SK-N-SH (cell line): ENCODE measurements at regions not wholly inside any gene's neighbourhood (a gene's known extent, or its start where the extent isn't known, plus 50 kb on each side); places are given as distances from the start of the nearest gene placed in this dataset.

Source experiments
- CTCF ChIA-PET: fragments of 300-600, 350-600 bp; formaldehyde crosslinking; extraction: SDS; loops from one replicate; lab custom pipeline; 2021; lab: Yijun Ruan, JAX
- POLR2A ChIA-PET: fragments of 350-600 bp; sonication (Branson Sonifier 250); formaldehyde crosslinking; extraction: SDS; loops from one replicate; lab custom pipeline; 2020; ENCODE audit warnings: antibody characterized with exemption, inconsistent platforms; lab: Yijun Ruan, JAX
- DNase-seq: peaks from one replicate; pipeline ENCODE4 v3.0.0; 2012
- H2AFZ ChIP-seq: fragments of 200-600 bp; sonication (generic); 2 replicates; pipeline ENCODE4 v1.8.1; 2016; ENCODE audit warnings: antibody characterized with exemption, mild to moderate bottlenecking, low read depth
- H3F3A ChIP-seq: fragments of 200-600 bp; sonication (generic); replicated peaks from 2 replicates; pipeline ENCODE3; 2016; ENCODE audit warnings: antibody characterized with exemption, mild to moderate bottlenecking; ENCODE audit not compliant: insufficient read depth
- H3K27ac ChIP-seq, 2 experiments: fragments of 200-500 bp in 1 of 2; fragments of 200-600 bp in 1 of 2; sonication (Bioruptor generic) in 1 of 2; sonication (generic), shearing (Covaris generic) in 1 of 2; 2 replicates each; pipeline versions ENCODE4 v1.5.1 to v1.6.1; 2014 to 2016; ENCODE audit warnings: low read depth in 2 of 2, inconsistent platforms in 1 of 2, low read length in 1 of 2, mild to moderate bottlenecking in 1 of 2, mixed read lengths in 1 of 2
- H3K27me3 ChIP-seq: fragments of 200-600 bp; sonication (generic), shearing (Covaris generic); 2 replicates; pipeline ENCODE4 v1.6.1; 2016; ENCODE audit warnings: mixed run types; ENCODE audit not compliant: insufficient read depth
- H3K36me3 ChIP-seq, 2 experiments: fragments of 200-500 bp in 1 of 2; fragments of 200-600 bp in 1 of 2; sonication (Bioruptor generic) in 1 of 2; sonication (generic) in 1 of 2; replicated peaks in 1 of 2; 2 replicates each; pipeline versions ENCODE3 to v1.5.1; 2014 to 2016; ENCODE audit warnings: low read length in 1 of 2, mild to moderate bottlenecking in 1 of 2; ENCODE audit not compliant: insufficient read depth in 2 of 2, control insufficient read depth in 1 of 2
- H3K4me1 ChIP-seq, 2 experiments: fragments of 200-500 bp in 1 of 2; fragments of 200-600 bp in 1 of 2; sonication (Bioruptor generic) in 1 of 2; sonication (generic), shearing (Covaris generic) in 1 of 2; 2 replicates each; pipeline versions ENCODE4 v1.5.1 to v1.6.1; 2014 to 2016; ENCODE audit warnings: low read depth in 1 of 2, low read length in 1 of 2, mixed run types in 1 of 2; ENCODE audit not compliant: insufficient read depth in 2 of 2, control insufficient read depth in 1 of 2
- H3K4me2 ChIP-seq: fragments of 200-600 bp; sonication (generic), shearing (Covaris generic); 2 replicates; pipeline ENCODE4 v1.6.1; 2017; ENCODE audit warnings: mixed run types
- H3K4me3 ChIP-seq, 2 experiments: fragments of 200-500 bp in 1 of 2; fragments of 200-600 bp in 1 of 2; sonication (Bioruptor generic) in 1 of 2; sonication (generic), shearing (Covaris generic) in 1 of 2; 2 replicates each; pipeline versions ENCODE4 v1.5.1 to v1.8.1; 2014 to 2016; ENCODE audit warnings: low read depth in 2 of 2, inconsistent platforms in 1 of 2, low read length in 1 of 2, mild to moderate bottlenecking in 1 of 2, mixed read lengths in 1 of 2, moderate library complexity in 1 of 2
- H3K79me2 ChIP-seq: fragments of 200-600 bp; sonication (generic); 2 replicates; pipeline ENCODE4 v1.8.1; 2017; ENCODE audit warnings: mild to moderate bottlenecking; ENCODE audit not compliant: insufficient read depth
- H3K9ac ChIP-seq: fragments of 200-600 bp; sonication (generic); 2 replicates; pipeline ENCODE4 v1.6.1; 2017; ENCODE audit warnings: mixed run types
- H3K9me2 ChIP-seq: fragments of 200-600 bp; sonication (generic); 2 replicates; pipeline ENCODE4 v1.6.1; 2017; ENCODE audit warnings: mixed run types
- H3K9me3 ChIP-seq: fragments of 200-600 bp; sonication (generic); 2 replicates; pipeline ENCODE4 v1.6.1; 2017; ENCODE audit warnings: mixed run types, mild to moderate bottlenecking, moderate library complexity
- H4K20me1 ChIP-seq: fragments of 200-600 bp; sonication (generic); 2 replicates; pipeline ENCODE4 v1.6.1; 2017; ENCODE audit warnings: mild to moderate bottlenecking, mixed run types; ENCODE audit not compliant: insufficient read depth
- CHD2 ChIP-seq: fragments of 150-350 bp; IDR thresholded peaks from 2 replicates; pipeline ENCODE4 v1.6.1; 2018; ENCODE audit warnings: low read length; ENCODE audit not compliant: partially characterized antibody
- ELF1 ChIP-seq: IDR thresholded peaks from 2 replicates; pipeline ENCODE4 v1.4.0; 2012
- EZH2phosphoT487 ChIP-seq: fragments of 200-600 bp; sonication (generic); IDR thresholded peaks from 2 replicates; pipeline ENCODE4 v1.6.1; 2017; ENCODE audit warnings: low read depth, mixed run types, mild to moderate bottlenecking, antibody characterized with exemption, moderate library complexity, borderline replicate concordance
- FOSL2 ChIP-seq: IDR thresholded peaks from 2 replicates; pipeline ENCODE4 v1.4.0; 2012; ENCODE audit warnings: low read depth, mild to moderate bottlenecking, moderate library complexity, borderline replicate concordance
- FOXJ3 ChIP-seq: sonication (generic); formaldehyde crosslinking; IDR thresholded peaks from 2 replicates; pipeline ENCODE4 v1.5.1; 2020; ENCODE audit warnings: mild to moderate bottlenecking, missing genetic modification reagents
- GABPA ChIP-seq: IDR thresholded peaks from 2 replicates; pipeline ENCODE4 v1.4.0; 2012; ENCODE audit warnings: low read depth, mild to moderate bottlenecking
- GATA2 ChIP-seq: sonication (generic); formaldehyde crosslinking; IDR thresholded peaks from 2 replicates; pipeline ENCODE4 v1.5.0; 2020; ENCODE audit warnings: mild to moderate bottlenecking, missing genetic modification reagents
- JUND ChIP-seq: IDR thresholded peaks from 2 replicates; pipeline ENCODE4 v1.4.0; 2012
- MEF2A ChIP-seq: IDR thresholded peaks from 2 replicates; pipeline ENCODE4 v1.4.0; 2012; ENCODE audit warnings: low read depth, borderline replicate concordance
- MXI1 ChIP-seq: IDR thresholded peaks from 2 replicates; pipeline ENCODE4 v1.6.1; 2012; ENCODE audit warnings: mild to moderate bottlenecking, low read depth, low read length, improper control_type of control experiment
- NRF1 ChIP-seq: IDR thresholded peaks from 2 replicates; pipeline ENCODE4 v1.6.1; 2012; ENCODE audit warnings: low read depth, mild to moderate bottlenecking, low read length
- RFX5 ChIP-seq: IDR thresholded peaks from 2 replicates; pipeline ENCODE4 v1.6.1; 2012; ENCODE audit warnings: mild to moderate bottlenecking, improper control_type of control experiment, low read length
- RXRA ChIP-seq: IDR thresholded peaks from 2 replicates; pipeline ENCODE4 v1.4.0; 2012; ENCODE audit warnings: low read depth, mild to moderate bottlenecking, borderline replicate concordance
- SIN3A ChIP-seq: IDR thresholded peaks from 2 replicates; pipeline ENCODE4 v1.6.1; 2012; ENCODE audit warnings: low read depth, mild to moderate bottlenecking, low read length, moderate library complexity, borderline replicate concordance
- SMC3 ChIP-seq: IDR thresholded peaks from 2 replicates; pipeline ENCODE4 v1.6.1; 2012; ENCODE audit warnings: low read depth, low read length, improper control_type of control experiment
- TCF12 ChIP-seq: IDR thresholded peaks from 2 replicates; pipeline ENCODE4 v1.4.0; 2012
- TEAD4 ChIP-seq: IDR thresholded peaks from 2 replicates; pipeline ENCODE4 v1.4.0; 2012; ENCODE audit warnings: mild to moderate bottlenecking, borderline replicate concordance; ENCODE audit not compliant: insufficient read depth
- WGBS: methylation state at CpG from one replicate; pipeline ENCODE4 v1.1.6; 2017; ENCODE audit warnings: low lambda C conversion rate; 5-methylcytosine and 5-hydroxymethylcytosine counted together
- TF ChIP-seq, protein P1 (sequence below): IDR thresholded peaks from 2 replicates; pipeline ENCODE4; 2012
- TF ChIP-seq, protein P2 (sequence below): fragments of 150-350 bp; IDR thresholded peaks from 2 replicates; pipeline ENCODE4 v1.6.1; 2016; ENCODE audit warnings: mild to moderate bottlenecking, low read depth, low read length

DNA sequence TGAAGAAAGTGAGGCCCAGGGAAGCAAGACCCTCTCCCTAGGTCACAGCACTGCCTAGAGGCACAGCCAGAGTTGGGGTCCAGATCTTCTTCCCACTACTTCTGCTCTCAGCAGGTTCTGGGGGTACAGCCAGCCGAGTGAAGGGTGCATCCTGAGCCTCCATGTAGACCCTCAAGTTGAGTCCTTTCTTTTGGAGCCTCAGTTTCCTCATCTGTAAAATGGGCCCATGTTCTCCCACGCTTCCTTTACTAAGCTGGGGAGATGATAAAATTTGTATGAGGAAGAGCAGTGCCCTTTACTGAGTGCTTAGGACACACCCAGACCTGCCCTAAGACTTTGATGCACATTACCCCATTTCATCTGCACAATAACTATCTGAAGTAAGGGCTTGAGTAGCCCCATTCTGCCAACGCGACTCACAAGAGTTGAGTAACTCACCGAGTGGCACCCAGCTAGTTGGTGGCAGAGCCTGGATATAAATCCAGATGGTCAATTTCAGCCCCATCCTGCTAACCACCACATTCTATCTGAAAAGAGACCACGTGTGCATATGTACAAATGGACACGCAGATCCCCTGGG lies 64.3 kb upstream of the GGTA1 start:
- no peak overlapping the region for H3K4me2 ChIP-seq
- no peak overlapping the region for H3K9ac ChIP-seq
- CTCF ChIA-PET, result interaction anchor here (0.8 to 5.1 kb wide), 6 partner anchors 13 to 120 kb away, joined by 3 to 31 read pairs (median 4); no protein-coding TSS in a partner anchor
- H3K36me3 ChIP-seq, result no peaks in the 10 kb centered on the region
- DNase-seq, result no peak
- POLR2A ChIA-PET, result interaction anchor here (0.8 kb wide), 1 partner anchor 18 kb away, joined by 3 read pairs; no protein-coding TSS in a partner anchor
- peaks cover 26 to 50% of the 10 kb centered on the region in 2 experiments for H3K4me1 ChIP-seq
- no peaks in the 10 kb centered on the region for H3K9me3 ChIP-seq
- TF ChIP-seq GATA2 (CRISPR knock-in tag) (no peak), RFX5 (no peak), FOXJ3 (CRISPR knock-in tag) (no peak), NRF1 (no peak), TCF12 (no peak), MXI1 (no peak), FOSL2 (no peak)
- H4K20me1 ChIP-seq, result no peaks in the 10 kb centered on the region
- H3K79me2 ChIP-seq, result peaks cover 11% of the 10 kb centered on the region; the same call in 1 of the 2 replicates
- WGBS, result 94% methylated on average over 7 of the region's 7 CpGs
- no peak overlapping the region for H3K27ac ChIP-seq
- no peaks in the 10 kb centered on the region for H3K27me3 ChIP-seq
- H3K4me3 ChIP-seq, result no peak overlapping the region
- no peaks in the 10 kb centered on the region for H3K9me2 ChIP-seq
- peaks cover 20% of the 10 kb centered on the region for H3F3A ChIP-seq
- H2AFZ ChIP-seq, result no peak overlapping the region

DNA sequence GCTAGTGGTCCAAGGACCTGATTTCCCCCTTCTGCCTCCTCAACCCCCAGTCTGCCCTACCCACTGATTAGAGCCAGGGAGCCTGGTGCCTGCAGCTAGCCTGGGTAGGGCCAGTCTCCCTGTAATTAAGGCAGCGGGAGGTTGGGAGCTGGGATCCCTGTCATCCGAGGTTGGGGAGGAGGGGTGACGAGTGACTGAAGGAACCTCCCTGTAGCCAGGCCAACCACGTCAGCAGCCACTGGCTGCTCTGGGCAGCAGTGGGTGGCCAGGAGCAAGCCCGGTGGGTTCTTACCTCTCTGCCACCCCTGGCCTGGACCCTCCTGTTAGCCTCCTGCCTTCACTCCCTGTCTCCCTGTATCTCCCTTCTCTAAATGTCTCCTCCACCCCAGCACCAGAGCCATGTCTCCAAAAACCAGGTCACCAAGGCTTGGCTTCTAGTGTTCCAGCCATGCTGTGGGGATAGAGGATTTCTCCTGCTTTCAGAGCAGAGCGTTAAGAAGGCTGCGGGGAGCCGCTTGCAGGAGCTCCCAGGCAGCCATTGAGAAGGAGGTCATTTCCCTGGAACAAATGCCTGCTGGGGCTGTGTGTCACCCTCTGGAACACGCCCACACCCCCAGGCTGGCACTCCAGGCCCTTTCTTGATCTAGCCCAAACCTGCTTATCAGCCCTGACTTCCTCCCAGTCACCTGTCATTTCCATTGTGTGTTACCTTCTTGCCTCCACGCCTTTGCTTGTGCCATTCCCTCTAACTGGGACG lies 65.0 kb upstream of the GGTA1 start:
- Histone ChIP-seq H3K9me2 (no peaks in the 10 kb centered on the region), H3K27me3 (no peaks in the 10 kb centered on the region), H2AFZ (no peak overlapping the region), H3K4me2 (no peak overlapping the region), H3K4me3 (no peak overlapping the region), H3F3A (peaks cover 23% of the 10 kb centered on the region), H3K27ac (peak overlapping the region in 1 of 2 experiments; percentile 11; a peak in 1 of 4 replicates), H3K9ac (no peak overlapping the region), H4K20me1 (no peaks in the 10 kb centered on the region), H3K4me1 (peaks cover 26 to 53% of the 10 kb centered on the region in 2 experiments; a peak in 3 of 4 replicates), H3K36me3 (no peaks in the 10 kb centered on the region)
- 97% methylated on average over 7 of the region's 11 CpGs for WGBS
- TF ChIP-seq EZH2phosphoT487, result no peak
- TF ChIP-seq RFX5, result no peak
- no peak for TF ChIP-seq RXRA
- TF ChIP-seq, protein P1, sequence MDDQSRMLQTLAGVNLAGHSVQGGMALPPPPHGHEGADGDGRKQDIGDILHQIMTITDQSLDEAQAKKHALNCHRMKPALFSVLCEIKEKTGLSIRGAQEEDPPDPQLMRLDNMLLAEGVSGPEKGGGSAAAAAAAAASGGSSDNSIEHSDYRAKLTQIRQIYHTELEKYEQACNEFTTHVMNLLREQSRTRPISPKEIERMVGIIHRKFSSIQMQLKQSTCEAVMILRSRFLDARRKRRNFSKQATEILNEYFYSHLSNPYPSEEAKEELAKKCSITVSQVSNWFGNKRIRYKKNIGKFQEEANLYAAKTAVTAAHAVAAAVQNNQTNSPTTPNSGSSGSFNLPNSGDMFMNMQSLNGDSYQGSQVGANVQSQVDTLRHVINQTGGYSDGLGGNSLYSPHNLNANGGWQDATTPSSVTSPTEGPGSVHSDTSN, result no peak
- no peak for TF ChIP-seq CHD2
- no peak for TF ChIP-seq TEAD4
- TF ChIP-seq NRF1, result no peak
- TF ChIP-seq GABPA, result no peak
- no peak for TF ChIP-seq ELF1
- TF ChIP-seq, protein P2, sequence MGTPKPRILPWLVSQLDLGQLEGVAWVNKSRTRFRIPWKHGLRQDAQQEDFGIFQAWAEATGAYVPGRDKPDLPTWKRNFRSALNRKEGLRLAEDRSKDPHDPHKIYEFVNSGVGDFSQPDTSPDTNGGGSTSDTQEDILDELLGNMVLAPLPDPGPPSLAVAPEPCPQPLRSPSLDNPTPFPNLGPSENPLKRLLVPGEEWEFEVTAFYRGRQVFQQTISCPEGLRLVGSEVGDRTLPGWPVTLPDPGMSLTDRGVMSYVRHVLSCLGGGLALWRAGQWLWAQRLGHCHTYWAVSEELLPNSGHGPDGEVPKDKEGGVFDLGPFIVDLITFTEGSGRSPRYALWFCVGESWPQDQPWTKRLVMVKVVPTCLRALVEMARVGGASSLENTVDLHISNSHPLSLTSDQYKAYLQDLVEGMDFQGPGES, result no peak
- no peak for TF ChIP-seq MEF2A
- no peak for TF ChIP-seq GATA2 (CRISPR knock-in tag)
- TF ChIP-seq SMC3, result no peak
- no peak for TF ChIP-seq SIN3A
- TF ChIP-seq JUND, result no peak
- TF ChIP-seq, all 33 proteins: peak for 0
- Histone ChIP-seq H3K79me2 (peaks cover 16% of the 10 kb centered on the region; the same call in 1 of the 2 replicates), H3K9me3 (no peaks in the 10 kb centered on the region)
- CTCF ChIA-PET, result interaction anchor here (0.8 to 5.1 kb wide), 8 partner anchors 12 to 119 kb away, joined by 3 to 31 read pairs (median 4); no protein-coding TSS in a partner anchor
- POLR2A ChIA-PET, result interaction anchor here (0.8 kb wide), 1 partner anchor 19 kb away, joined by 3 read pairs; no protein-coding TSS in a partner anchor
- peak; percentile 49 for DNase-seq
